GM20431 (cell line): ENCODE measurements at regions not wholly inside any gene's neighbourhood (a gene's known extent, or its start where the extent isn't known, plus 50 kb on each side); places are given as distances from the start of the nearest gene placed in this dataset.

Experiments
- in situ Hi-C: fragments of 300-500 bp; cut with MseI, MboI; formaldehyde crosslinking; loops from one replicate; pipeline ENCODE4 v1.15.0; 2020; ENCODE audit warnings: low sequenced_read_pairs; ENCODE audit not compliant: unreplicated experiment

DNA sequence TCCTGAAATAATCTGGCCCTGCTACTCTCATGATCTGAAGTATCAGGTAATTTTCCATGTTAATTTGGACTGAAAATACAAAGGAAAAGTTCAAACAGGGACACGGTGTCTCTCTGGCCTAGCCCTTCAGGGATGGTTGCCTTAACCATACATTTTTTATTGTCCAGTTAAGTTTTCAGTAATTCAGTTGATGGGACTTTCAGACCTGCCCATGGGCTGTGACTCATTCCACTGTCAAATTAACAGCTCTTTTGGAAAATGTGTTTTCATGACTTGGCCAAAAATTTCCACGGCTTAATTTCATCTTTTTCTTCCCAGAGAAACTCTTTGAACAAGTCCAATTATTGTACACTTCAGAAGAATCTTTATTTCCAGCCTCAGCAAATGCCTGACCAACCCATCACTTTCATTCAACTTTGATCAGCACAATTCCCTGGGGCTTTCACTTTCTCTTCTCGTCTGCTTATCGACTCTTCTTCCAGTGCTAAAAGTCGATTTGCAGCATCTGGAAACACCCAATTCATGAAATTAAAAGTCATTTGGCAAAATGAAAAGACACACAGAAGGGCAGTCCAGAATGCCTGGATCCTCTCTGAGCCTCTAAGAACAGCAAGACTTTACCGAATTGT lies 293.9 kb downstream of the RAB28 start:
- in situ Hi-C loops: no loop called here

DNA sequence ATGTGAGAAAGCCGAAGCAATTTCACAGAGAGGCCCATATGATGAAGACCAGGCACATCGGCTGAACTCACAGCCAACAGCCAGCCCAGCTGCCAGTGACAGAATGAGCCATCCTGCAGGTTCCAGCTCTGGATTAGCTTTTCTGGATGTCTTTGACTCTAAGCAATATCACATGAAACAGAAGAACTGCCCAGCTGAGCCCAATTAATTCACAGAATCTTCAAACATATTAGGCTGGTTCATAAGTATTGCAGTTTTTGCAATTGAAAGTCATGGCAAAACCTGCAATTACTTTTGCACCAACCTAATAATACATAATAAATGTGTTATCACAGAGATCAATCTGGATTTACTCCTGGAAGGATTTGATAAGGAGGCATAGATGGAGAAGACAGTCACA lies 299.9 kb downstream of the RAB28 start:
- in situ Hi-C loops: no loop called here

DNA sequence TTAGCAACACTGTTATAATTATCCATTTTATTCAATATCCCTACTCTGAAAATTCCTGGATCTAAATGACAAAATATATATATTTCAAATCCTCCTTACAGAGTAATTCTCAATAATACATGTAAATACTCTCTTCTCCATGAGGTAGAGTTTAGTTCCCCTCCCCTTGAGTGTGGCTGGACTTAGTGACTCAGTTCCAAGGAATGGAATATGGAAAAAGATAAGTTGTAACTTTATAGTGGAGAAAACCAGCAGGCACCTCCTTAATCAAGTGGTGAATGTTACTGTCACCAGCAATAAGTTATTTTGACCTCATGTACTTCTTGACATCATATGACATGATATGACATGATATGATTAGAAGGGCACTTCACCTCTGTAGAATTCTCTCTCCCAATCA lies 302.0 kb downstream of the RAB28 start:
- in situ Hi-C loops: no loop called here

DNA sequence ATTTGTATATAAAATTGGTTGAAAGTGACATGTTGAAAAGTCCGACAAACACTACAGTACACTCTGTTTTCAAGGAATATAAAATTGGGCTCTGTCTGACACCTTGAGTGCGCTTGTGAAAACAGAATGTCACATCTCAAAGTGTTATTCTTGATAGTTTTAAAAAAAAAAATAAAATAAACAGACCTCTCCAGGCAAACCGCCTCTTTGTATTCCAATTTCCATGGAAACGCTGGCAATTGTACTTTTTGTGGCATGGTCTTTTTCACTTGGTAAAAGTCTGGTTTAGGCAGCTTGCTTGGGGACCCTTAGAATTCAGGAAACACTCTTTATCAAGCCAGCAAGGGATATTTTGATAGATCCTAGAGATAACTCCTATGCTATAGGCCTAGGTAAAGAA lies 302.5 kb downstream of the RAB28 start:
- in situ Hi-C loops: no loop called here

DNA sequence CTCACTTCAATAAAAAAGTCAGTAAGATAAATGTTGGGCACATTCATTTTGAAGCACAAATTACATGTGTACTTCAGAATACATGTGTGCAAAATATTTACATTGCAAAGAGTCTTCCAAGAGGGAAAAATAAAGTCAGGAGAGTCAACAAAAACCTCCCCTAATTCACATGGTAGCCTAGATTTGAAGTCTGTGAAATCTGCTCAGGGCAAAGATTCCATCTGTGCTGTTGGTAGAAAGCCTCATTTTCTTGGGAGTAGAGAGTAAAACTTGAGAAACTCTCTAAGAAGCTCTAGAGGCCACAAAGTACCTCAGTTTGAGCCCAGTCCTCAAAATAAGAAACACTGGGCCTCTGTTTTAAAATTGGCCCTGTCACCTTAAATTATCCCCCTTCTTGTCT lies 303.4 kb downstream of the RAB28 start:
- in situ Hi-C loops: no loop called here

GRCh38 chr4:13178621-13179020 lies 305.5 kb downstream of the RAB28 start:
- in situ Hi-C loops: no loop called here

- in situ Hi-C loops: no loop called here
These were observed 307.4 kb downstream of the RAB28 start for GRCh38 chr4:13176741-13177142.

- in situ Hi-C loops: no loop called here
These were observed 309.2 kb downstream of the RAB28 start for GRCh38 chr4:13174926-13175325.

DNA sequence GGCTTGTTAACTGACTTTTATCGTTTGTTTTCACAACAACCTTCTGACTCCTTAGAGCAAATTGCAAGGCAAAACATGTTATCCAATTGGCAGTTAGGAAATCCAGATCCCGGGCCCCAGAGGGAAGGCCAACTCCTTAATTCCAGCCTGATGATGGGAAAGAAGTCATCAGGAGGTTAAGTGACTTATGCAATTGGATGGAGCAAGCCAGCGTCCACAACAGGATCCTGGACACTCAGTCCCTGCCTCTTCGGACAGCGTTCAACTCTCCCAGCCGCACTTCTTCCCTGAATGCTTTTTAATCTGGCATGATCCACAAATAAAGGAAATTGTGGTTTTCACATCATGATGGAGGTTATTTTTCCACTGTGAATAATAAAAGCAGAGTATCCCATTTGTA lies 310.1 kb downstream of the RAB28 start:
- in situ Hi-C loops: no loop called here

DNA sequence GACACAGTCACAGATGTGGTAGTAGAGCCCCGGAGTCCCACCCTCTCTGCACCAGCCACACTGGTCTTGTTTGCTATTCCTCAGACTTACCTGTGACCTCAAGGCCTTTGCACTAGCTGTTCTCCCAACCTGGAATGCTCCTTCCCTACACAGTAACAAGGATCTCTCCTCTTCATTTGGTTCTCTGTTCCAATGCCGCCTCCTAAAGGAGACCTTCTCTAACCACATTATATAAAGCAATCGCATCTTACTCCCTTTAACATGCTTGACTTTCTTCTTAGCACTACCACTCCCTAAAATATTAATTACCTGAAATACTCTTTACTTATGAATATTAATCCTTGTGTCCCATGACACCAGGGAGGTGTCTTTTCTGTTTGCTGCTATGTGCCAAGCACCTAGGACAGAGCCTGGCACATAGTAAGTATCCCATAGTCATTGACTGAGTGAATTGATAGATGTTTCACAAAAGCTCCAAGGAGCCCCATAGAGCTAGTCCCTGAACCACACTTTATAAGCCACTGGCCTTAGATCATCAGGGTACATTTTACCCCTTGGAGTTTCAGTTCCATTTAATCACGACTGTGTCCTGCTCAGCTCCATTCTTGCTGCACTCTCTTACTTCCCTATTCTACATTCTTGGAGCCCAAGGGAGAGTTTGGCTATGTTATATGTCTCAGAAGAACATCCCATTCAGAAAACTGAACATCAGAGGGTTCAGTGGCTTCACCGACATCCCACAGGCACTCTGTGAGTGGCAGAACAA lies 312.7 kb downstream of the RAB28 start:
- in situ Hi-C loops: no loop called here

- in situ Hi-C loops: no loop called here
These were observed 314.2 kb downstream of the RAB28 start for GRCh38 chr4:13169731-13170525.

DNA sequence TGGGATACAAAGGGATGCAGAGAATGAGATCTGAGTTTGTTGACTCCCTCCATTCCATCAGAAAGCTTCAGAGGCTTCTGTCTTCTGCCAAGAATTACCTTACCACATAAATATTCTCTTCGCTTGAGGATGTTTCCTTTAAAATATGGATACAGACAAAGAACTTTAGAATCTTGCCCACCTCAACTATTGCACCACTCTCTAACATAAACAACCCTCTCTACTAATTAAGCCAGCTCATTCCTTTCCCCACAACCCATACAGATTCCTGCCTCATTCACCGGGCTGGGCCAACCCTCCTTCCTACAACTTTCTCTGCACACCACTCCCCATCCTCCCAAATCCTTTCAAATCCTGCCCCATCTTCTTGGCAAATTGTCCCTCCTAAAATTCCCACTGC lies 315.8 kb downstream of the RAB28 start:
- in situ Hi-C loops: no loop called here

GRCh38 chr4:13166214-13166613 lies 317.9 kb downstream of the RAB28 start:
- in situ Hi-C loops: no loop called here

DNA sequence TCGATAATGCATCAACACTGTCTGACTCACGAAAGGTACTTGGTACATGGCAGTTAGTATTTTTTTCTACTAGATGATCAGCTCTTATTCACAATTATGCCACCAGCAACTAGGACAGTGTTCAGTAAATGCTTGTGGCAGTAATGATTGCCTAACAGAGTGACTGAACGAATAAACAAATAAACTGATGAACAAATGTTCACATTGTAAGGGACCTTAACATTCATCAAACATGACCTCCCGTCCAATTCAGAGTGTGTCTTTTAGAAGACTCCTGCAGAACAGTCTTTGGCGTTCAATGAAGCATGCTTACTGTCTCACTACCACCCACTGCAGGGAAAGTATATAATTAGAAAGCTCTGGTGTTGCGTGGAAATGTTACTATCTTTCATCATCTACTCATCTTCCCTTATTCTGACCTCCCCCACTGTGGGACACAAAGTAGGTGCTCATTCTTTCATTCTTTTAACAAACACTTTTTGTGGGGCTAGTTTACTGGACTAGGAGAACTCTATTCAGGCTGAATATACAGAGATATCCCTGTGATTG lies 319.3 kb downstream of the RAB28 start:
- in situ Hi-C loops: no loop called here

GRCh38 chr4:13162886-13163285 lies 321.3 kb downstream of the RAB28 start:
- in situ Hi-C loops: no loop called here

DNA sequence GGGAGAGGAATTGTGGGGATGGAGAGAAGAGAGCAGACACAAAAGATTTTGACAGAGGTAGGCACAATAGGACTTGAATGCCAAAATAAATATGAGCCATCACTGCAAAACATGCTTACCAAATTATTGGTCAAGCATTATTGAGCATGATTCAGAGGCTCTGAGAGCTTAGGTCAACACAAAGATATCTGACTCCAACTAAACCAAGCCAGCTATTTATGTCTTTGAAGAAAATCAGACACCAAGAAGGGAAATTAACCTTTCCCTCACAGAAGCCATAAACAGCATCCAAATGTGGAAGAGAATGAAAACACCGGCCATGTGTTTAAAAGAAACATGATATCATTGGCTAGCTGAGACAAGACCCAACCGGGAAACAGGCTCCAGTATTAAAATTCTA lies 323.2 kb downstream of the RAB28 start:
- in situ Hi-C loops: no loop called here

GRCh38 chr4:13159041-13159620 lies 325.0 kb downstream of the RAB28 start:
- in situ Hi-C loops: no loop called here

DNA sequence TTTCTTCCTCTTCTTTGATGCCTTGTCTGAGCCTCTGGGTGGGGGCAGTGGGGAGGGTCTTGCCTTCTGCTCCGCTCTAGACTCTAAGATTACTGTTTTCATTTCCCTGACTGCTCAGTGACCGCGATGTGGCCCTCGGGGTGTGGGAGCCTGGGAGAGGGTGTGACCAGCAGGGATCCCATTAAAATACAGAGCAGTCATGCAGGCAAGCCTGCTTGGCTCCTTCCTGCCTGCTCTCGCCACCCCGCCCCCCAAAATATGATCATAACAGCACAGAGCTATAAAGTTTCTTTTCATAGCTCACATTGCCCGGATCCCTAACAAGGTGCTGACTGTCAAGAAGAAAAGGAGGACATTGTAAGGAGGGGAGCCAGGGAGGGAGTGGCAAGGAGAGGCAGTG lies 332.9 kb downstream of the RAB28 start:
- in situ Hi-C loops: no loop called here

- in situ Hi-C loops: no loop called here
These were observed 340.7 kb downstream of the RAB28 start for GRCh38 chr4:13143222-13144070.

- in situ Hi-C loops: no loop called here
These were observed 341.4 kb downstream of the RAB28 start for GRCh38 chr4:13142726-13143125.
